NCI-H748 (cell line): ENCODE measurements at regions not wholly inside any gene's neighbourhood (a gene's known extent, or its start where the extent isn't known, plus 50 kb on each side); places are given as distances from the start of the nearest gene placed in this dataset.
A peak's percentile ranks its signal among the peaks of the same experiment; 100 is the strongest.

Experiments used
- DNase-seq: peaks from one replicate; lab custom pipeline; 2025; ENCODE audit not compliant: unreplicated experiment; lab: John Stamatoyannopoulos, UW

DNA sequence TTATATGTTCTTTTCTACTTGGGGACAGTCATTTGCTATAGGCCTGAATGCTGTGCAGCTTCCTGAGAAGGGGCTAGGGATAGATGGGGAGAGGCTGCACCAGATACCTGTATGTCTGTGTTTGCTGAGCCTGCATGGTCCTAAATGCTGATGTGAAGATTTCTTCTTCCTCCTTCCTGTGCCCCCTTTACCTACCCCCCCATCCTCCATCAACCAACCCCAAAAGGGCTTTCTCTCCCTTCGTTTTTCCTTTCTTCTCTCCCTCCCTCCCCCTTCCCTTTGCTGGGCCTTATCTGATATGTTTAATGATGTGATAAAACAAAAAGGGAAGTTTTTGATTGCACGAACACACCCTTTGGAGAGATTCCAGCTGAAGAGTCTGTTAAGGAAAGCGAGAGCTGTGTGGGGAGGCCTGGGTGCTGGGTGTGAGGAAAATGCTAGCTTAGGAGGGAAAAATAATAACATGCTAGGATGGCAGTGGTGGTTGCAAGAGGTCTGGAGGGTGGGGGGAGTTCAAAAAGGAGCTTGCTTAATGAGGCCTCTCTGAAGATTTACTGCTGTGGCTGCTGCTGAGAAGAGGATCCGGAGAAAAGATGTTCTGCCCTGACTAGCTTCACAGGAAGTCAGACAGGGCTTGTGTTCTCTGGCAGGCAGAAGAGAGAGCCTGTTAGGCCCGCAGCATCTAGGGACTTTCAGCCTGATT lies 101.8 kb downstream of the SAMD9 start:
- DNase-seq = no peak

DNA sequence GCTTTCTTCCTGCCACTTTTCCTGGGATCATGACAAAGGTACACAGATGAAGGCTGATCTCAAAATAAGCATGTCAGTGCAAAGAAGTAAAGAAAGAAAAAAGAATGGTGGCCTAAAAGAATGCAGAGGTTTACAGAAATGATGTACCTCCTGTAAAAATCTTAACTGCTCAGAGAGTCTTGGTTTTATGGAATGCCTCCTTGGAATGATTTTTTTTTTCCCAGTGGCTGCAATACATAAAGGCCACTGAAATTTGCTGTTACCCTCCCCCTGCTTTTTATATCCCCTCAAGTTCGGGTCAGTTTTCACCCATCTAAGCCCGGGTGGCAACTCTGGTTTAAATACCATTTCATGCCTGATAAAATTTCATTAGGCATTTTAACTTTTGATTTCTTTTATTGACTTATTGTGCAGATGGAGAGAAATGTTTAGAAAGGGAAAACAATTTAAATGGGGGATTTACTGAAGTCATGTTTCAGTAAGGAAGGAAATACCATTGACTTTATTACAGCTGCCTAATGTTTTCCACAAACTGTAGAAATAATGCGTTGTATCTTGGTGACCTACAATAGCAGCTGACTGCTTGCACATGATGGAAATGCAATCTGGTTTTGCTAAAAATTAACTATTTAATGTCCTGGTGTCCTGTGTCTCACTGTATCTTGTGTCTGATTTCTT lies 102.5 kb downstream of the SAMD9 start:
- DNase-seq = no peak

DNA sequence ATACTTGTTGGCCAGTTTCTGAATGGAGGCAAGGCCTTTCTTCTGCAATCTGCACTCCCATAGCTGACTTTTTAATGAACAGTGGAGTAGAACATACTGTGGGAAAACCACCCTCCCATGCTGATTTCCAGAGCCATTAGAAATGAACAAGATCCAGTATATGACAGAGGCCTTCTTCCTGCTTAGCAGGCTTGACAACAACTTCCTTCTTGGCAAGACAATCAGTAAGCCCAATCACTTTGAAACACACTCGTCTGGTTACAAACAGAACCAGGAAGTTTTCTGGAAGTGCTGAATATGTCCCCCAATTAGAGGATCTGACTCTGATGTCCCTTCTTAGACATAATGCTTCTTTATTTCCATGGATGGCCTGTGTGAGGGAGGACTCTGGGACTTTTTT lies 103.4 kb downstream of the SAMD9 start:
- DNase-seq = no peak

DNA sequence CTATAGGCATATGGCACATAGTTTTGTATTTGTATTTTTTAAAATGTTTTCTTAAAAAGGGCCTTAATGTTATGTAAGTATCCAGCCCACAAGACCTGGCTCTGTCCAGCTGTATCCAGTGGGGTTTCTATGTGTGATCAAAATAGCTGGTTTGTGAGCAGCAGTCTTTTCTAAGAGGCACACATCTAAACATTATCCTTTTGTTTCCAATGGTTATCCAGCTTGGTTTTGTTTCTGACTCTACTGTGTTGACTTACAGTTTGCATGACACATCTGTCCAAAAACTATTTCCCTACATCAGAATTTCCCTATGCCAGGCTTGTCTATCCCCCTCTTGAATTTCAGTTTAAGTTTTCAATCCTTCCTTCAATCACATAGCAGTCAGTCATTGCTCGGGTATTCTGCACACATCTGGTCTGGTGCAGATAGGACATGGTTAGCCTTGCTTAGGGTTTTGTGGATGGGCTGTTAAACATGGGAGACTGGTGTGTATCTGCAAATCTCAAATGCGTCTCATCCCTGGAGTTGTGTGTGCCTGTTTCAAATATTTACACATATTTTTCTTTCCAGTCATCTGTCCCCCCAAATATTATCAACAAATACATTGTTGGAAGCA lies 104.2 kb downstream of the SAMD9 start:
- DNase-seq = no peak

DNA sequence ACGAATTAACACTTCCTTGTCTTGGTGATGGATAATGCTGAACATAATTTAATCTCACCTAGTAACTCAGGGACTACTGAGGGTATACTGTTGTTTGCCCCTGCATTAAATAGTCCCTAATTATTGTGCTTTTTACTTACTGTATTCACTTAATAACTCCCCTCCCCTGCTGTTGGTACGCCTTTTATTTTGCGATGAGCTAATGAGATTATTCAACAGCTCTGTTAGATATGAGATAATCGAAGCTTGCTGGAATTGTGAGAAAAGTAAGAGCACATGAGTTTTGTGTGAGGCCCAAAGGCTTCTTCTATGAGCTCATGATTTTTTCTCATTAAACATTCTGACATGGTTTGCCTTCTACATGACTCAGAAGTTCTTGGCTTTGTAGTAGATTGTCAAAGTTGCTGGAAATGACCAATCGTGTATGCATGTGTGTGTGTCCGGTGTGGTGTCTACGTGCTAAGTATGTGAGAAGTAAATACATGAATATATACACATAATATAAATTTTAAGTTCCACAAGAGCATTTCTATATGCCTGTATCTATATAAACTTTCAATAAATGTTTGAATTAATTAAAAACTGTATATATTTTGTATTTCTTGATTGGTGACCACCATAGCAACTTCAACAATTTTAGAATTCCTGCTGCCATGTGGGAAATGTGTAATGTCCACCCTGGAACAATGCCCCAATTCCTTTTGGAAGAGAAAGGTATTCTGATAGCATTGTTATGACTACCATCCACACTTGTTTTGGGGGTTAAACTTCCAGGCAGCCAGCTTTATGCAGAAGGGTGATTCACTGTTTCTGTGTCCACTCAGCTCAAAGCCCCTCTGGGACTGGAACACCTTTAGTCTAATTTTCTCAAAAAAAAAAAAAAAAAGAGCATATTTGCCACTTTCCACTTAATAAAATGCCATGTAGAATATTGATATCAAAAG lies 106.2 kb downstream of the SAMD9 start:
- no peak for DNase-seq

DNA sequence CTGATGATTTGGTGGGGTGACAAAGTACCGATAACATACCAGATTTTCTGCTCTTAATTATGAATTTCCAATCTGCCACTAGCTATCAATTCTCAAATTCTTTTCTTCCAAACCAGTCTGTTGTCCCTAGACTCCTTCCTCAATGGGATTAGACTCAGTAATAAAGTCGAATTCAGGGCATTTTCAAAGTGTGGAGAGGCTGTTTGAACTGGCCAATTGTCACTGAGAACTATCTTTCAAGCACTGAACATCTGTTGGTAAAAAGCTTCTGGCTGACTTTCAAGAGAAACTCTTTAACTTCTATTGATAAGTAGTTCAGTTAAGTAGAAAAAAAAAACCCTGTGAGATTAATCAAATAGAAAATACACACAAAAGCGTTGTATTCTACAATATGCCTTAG lies 108.9 kb downstream of the SAMD9 start:
- no peak for DNase-seq

DNA sequence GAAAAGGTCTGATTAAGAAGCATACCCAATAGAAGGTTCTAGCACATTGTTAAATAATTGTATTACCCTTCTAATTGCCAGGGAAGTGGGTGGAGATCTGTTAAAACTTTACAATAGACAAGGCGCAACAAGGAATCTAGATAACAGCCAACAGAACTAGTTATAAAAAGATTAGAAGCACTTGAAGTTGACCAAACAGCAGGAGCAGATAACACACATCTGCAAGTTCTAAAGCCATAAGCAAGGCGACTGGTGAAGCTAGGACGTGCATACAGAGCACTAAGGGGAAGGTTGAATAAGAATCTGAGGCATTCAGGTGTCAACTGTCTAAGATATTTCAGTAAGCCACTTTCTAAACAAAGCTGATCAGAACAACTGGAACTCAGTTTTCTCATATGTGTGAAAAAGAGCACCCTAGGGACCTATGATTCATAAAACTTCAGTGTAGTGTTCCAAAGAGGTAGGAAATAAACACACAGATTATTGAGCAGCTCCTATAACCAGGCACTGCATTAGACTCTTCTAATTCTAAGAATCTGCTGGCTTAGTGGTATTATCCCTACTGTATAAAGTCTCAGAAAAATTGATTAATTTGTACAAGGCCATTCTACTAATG lies 111.2 kb downstream of the SAMD9 start:
- DNase-seq = no peak

DNA sequence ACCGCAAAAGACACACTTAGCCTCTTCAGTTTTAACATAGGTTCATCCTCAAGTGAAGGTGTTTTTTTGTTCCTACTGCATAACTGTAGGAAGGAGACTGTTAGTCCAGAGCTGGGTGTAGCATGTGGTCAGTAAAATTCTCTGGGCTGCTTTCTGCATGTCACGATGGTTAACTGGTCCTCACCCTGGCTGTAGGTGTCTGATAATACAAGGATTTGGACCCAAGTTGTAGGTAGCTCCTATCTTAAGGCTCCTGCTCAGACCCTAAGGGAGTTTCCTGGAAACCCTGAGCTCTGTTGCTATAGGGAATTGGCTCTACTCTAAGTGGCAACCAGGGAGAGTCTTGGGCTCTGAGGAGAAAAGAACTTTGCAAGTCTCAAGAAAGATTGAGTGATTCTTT lies 112.9 kb downstream of the SAMD9 start:
- no peak for DNase-seq

DNA sequence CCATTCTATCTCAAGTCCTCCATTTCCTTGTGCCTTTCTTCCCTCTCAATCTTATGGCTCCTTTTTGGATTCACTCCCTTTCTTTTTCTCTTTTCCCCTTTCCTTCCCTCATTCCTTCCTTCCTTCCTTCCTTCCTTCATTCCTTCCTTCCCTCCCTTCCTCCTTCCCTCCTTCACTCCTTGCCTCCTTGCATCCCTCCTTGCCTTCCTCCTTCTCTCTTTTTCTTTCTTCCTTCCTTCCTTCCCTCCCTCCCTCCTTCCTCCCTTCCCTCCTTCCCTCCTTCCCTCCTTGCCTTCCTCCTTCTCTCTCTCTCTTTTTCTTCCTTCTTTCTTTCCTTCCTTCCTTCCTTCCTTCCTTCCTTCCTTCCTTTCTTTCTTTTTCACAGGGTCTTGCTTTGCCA lies 120.1 kb downstream of the SAMD9 start:
- DNase-seq = no peak

DNA sequence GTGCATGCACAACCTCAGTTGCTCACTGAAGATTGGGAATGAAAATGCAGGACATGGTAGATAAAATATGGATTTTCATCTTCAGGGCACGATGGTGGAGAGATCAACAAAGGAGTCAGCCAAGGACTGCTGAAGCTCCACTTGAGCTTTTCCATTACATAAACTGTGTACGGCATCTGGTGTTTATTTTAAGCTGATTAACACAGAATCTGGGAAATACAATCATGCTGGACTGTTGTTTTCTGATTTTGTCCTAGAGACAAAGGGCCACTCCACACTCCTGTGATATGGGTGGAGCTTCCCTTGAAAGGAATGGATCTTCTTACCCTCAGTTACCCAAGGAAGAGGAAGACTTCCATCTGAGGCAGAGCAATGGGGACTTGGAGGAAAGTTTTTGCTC lies 120.6 kb downstream of the SAMD9 start:
- no peak for DNase-seq

DNA sequence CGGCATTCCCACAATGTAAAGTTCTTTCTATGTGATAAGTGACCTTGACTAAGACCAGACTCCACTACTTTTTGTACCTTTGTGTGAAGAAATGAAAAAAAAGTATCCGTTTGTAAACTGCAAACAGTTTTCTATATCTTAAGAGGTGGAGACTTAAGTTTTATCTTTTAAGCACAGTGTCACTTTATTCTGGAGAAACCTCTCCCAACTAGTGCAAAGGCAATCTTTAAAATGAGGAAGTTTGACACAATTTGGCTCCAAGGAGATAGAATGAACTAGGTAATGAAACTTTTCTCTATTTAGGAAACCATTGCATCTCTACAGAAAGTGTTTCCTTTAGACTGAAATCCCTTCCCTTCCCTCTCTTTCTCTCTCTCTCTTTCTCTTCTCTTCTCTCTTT lies 122.9 kb downstream of the SAMD9 start:
- DNase-seq = no peak

DNA sequence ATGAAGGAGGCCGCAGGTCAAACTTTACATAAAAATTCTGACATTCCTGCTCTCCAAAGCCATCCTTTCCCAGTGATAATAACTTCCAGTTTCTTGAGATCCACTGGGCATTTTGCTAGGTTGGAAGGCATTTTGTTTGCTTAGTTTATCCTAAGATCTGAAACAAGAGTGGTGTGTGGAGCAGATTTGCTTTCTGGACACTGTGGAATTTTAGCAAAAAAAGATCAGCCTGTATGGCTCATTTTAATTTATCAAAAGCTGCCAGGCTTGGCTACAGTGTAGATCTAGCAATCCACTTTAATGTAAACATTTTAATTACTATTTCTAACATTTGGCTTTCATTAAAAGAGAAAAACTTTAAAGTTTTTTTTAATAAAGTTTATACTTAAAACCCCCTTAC lies 124.8 kb downstream of the SAMD9 start:
- DNase-seq = no peak

DNA sequence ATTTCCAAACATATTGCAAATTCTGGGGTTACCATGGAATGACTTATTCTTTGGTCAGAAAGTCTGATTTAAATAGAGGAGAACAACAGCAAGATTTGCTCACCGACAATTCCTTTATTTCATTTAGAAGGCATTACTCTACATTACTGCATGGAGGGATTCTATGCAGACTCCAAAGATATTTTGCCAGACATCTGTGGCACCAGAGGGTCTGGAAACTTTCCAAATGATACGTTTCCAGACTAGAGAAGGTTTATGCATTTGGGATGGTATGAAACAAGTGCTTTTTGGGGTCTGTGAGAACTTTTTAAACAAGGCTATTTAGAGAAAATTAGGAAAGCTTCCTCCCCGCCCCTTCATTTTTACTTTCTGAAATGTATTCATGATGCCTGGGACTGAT lies 125.3 kb downstream of the SAMD9 start:
- no peak for DNase-seq

DNA sequence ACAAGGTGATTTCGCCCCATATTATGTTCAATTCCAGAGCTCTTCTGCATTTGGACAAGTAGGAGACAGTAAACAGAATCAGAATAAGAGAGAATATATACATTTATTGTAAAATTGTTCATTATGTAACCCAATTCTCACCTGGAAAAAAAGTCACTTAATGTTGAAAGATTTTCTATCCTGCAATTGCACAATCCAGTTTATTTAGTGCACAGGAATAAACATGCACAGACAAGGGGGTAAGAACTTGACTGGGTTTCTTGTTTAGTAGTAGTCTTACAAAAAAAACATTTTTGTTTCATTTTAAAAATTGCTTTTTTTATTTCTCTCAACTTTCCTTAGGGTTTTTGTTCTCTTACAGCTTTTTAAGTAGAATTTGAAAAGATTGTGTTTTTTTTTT lies 126.6 kb downstream of the SAMD9 start:
- no peak for DNase-seq

DNA sequence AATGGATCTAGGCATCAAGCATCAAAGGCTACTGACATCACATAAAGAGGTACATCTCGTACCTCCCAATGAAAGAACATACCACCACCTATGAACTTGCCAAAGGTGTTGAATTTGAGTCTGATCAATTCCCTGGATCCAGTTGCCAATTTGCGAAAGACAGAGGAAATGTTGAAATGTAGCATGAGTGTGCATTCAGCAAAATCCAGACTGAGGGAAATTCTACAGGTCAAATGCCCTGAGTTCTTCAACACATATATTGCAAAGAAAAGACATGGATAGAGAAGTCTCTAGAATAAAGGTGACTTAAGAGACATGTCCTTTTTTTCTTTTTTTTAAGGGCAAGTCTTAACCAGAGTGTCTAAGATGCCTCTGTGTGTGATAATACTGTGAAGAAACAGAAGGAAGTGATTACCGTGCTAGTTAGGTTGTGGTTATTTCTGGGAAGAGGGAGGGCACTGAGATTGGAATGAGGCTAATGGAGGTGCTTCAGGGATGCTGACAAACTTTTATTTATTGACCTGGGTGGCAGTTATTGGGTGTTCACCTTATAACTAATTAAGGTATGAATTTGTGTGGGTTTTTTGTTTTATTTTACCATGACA lies 128.7 kb downstream of the SAMD9 start:
- DNase-seq = no peak

DNA sequence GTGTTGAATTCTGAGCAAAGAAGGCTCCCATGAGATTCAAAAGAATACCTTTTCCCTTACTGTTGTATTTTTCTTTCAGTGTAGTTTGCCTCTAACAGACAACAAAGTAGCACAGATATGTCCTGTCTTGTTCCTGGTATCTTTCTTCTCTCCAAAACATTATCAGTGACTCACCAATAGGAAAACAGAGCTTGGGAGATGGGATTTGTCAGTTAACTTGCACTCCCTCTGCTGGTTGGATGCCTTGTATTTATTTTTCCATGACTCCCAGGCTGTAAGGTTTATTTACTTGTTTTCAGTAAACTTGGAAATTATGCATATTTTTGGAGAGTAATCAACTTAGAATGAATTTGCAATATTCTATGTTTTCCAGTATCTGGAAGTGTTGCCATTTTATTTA lies 129.7 kb downstream of the SAMD9 start:
- DNase-seq = peak; percentile 33

DNA sequence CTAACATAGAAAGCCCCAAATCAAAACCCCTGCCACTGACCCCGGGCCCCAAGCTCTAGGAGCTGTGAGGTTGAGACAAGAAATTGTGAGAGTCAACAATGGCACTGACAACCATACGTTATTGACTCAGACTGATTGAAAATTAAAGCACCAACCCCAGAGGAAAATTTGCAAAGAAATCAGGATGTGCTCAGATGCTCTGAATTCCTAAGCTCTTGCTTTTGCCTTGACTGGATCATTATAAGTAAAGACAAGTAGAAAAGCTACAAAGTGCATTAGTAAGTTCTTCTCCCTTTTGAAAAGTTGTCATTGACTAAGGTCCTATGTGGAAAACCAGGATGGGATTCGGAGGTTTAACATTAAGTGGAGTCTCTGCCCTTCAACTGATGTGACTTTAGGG lies 130.2 kb downstream of the SAMD9 start:
- no peak for DNase-seq

DNA sequence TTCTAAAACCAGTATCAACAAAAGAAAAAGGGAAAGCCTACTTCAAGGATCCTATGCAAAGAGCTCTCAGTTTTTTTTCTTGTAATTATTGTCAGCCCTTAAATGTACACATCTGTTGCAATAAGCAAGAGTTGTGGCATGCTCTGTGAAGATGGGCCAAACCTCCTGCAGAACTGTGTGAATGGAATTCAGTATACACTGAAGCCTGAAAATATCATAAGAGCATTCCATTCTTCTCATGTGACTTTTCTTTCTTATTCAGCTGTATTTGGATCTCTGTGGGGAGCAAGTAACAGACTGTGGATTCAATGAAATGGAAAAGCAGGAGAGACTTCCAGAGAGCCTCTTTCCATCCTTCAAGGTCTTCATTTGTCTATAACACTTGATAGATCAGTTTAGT lies 130.7 kb downstream of the SAMD9 start:
- no peak for DNase-seq

DNA sequence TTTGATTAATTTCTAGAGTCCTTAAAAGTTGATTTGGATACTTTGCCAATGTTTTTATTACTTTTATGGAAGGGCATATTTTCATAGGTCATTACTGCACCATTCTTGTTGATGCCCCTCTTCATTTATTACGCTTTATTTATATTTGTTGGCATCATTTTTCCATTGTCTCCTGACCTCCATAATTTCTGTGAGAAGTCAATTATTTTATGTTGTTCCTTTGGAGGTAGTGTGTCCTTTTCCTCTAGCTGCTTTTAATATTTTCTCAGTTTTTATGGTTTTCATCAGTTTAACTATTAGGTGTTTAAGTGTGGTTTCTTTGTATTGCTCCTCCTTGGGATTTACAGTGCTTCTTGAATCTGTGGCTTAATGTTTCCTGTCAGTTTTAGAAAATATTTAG lies 134.9 kb downstream of the SAMD9 start:
- no peak for DNase-seq

DNA sequence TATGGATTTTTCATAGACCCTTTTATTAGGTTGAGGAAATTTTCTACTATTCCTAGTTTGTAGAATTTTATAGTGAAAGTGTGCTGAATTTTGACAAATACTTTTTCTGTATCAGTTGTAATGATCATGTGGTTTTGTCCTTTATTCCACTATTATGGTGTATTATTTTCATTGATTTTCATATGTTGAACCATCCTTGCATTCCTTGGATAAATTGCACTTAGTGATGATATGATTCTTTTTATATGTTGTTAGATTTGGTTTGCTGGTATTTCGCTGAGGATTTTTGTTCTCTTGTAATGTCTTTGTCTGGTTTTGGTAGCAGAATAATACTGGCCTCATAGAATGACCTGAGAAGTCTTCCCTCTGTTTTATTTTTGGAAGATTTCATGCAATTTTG lies 140.6 kb upstream of the CDK6 start:
- no peak for DNase-seq

DNA sequence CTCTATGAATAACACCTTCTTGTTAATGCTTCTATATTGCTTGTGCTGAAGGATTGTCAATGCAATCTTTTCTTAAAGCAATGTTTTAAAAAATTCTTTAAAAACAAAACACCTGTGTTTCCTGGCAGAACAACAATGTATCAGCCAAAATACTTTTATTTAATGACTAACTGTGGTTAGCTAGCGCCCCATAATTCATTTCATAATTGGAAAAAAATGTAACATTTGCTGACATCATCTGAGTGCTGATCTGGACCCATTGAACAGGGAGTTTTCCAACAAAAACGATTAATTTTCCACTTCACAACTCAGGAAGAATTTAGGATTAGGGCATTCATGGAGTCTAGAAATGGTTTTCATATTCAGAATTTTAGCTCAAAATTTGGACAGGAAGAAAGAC lies 137.6 kb upstream of the CDK6 start:
- DNase-seq = no peak
